Transverse colon (tissue), 4 donors: ENCODE measurements at regions not wholly inside any gene's neighbourhood (a gene's known extent, or its start where the extent isn't known, plus 50 kb on each side); places are given as distances from the start of the nearest gene placed in this dataset.
A peak's percentile ranks its signal among the peaks of the same experiment; 100 is the strongest.

Experiments
- DNase-seq: peaks from one replicate; pipeline ENCODE4 v3.0.0-alpha.2; 2019
- H3K27ac ChIP-seq, 4 donors: fragments of 200-600 bp; sonication (generic); 2 replicates each; pipeline ENCODE4 v1.5.1; 2016 to 2018; ENCODE audit warnings: inconsistent platforms in 4 of 4
- H3K27me3 ChIP-seq: fragments of 200-600 bp; sonication (generic); 2 replicates; pipeline ENCODE4 v1.5.1; 2017; ENCODE audit warnings: inconsistent platforms
- H3K36me3 ChIP-seq, 4 donors: fragments of 200-600 bp; sonication (generic); 2 replicates each; pipeline ENCODE4 v1.5.1; 2017 to 2019; ENCODE audit warnings: inconsistent platforms in 4 of 4
- H3K4me1 ChIP-seq, 4 donors: fragments of 200-600 bp; sonication (generic); 2 replicates each; pipeline ENCODE4 v1.5.1; 2017 to 2020; ENCODE audit warnings: inconsistent platforms in 4 of 4
- H3K4me3 ChIP-seq, 4 donors: fragments of 200-600 bp; sonication (generic); 1 replicate in 1 of 4; 2 replicates in 3 of 4; pipeline versions ENCODE4 v1.5.1 to v1.6.1; 2017 to 2019; ENCODE audit warnings: inconsistent platforms in 4 of 4
- H3K9me3 ChIP-seq, 2 donors: fragments of 200-600 bp; sonication (generic); 2 replicates each; pipeline ENCODE4 v1.5.1; 2017 to 2019; ENCODE audit warnings: inconsistent platforms in 2 of 2
- EP300 ChIP-seq: sonication (generic); formaldehyde crosslinking; IDR thresholded peaks from one replicate; pipeline ENCODE4 v1.6.1; 2017; ENCODE audit warnings: antibody characterized with exemption, low read depth
- POLR2A ChIP-seq: fragments of 450-650 bp; IDR thresholded peaks from one replicate; pipeline ENCODE4 v1.6.1; 2016; ENCODE audit warnings: antibody characterized with exemption, mild to moderate bottlenecking, moderate library complexity
- POLR2AphosphoS5 ChIP-seq, 3 donors: sonication (generic); formaldehyde crosslinking; IDR thresholded peaks; one replicate each; pipeline ENCODE4 v1.6.1; 2016; ENCODE audit warnings: antibody characterized with exemption in 3 of 3
- WGBS, 2 donors: methylation state at CpG; one replicate each; pipeline ENCODE4 v1.1.5; 2018; ENCODE audit warnings: low coverage in 1 of 2; 5-methylcytosine and 5-hydroxymethylcytosine counted together
- in situ Hi-C, 4 donors: fragments of 200-750 bp; cut with MboI; loops; one replicate each; pipeline versions ENCODE4 v1.15.0 to v1.15.1; 2017; ENCODE audit warnings: low sequenced_read_pairs in 3 of 4, low pct_ligation_motif_present in 1 of 4, low pct_unique_long_range_greater_than_20kb in 1 of 4
- intact Hi-C: fragments of 100-400 bp; cut with DNase I; formaldehyde crosslinking; loops from one replicate; pipeline ENCODE4 v1.15.1; 2023; ENCODE audit warnings: low total_unique reads
- TF ChIP-seq, protein P1 (sequence below), 5 experiments: fragments of 200-600 bp in 3 of 5; fragments of 450-650 bp in 2 of 5; sonication (generic) in 3 of 5; IDR thresholded peaks; 1 replicate in 2 of 5; 2 replicates in 3 of 5; pipeline ENCODE4 v1.5.1; 2016 to 2017; ENCODE audit warnings: antibody characterized with exemption in 5 of 5, inconsistent platforms in 3 of 5, mild to moderate bottlenecking in 2 of 5, moderate library complexity in 1 of 5

- no peak overlapping the region for H3K27ac ChIP-seq
- TF ChIP-seq EP300 (no peak), POLR2AphosphoS5 (IDR thresholded peaks at IDR 0.05) (no peak), POLR2A (no peak)
- TF ChIP-seq, protein P1, sequence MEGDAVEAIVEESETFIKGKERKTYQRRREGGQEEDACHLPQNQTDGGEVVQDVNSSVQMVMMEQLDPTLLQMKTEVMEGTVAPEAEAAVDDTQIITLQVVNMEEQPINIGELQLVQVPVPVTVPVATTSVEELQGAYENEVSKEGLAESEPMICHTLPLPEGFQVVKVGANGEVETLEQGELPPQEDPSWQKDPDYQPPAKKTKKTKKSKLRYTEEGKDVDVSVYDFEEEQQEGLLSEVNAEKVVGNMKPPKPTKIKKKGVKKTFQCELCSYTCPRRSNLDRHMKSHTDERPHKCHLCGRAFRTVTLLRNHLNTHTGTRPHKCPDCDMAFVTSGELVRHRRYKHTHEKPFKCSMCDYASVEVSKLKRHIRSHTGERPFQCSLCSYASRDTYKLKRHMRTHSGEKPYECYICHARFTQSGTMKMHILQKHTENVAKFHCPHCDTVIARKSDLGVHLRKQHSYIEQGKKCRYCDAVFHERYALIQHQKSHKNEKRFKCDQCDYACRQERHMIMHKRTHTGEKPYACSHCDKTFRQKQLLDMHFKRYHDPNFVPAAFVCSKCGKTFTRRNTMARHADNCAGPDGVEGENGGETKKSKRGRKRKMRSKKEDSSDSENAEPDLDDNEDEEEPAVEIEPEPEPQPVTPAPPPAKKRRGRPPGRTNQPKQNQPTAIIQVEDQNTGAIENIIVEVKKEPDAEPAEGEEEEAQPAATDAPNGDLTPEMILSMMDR (IDR thresholded peaks at IDR 0.05) = no peak
- no peak for DNase-seq
- no peaks in the 10 kb centered on the region for H3K27me3 ChIP-seq
- H3K4me3 ChIP-seq = no peak overlapping the region
- no peaks in the 10 kb centered on the region for H3K4me1 ChIP-seq
- intact Hi-C loops (loop anchor here (10.0 kb wide), 1 partner anchor 721 kb away; no protein-coding TSS in a partner anchor), in situ Hi-C loops (loop anchor here (25.0 kb wide), 2 partner anchors 319 to 719 kb away; no protein-coding TSS in a partner anchor)
- no peaks in the 10 kb centered on the region for H3K9me3 ChIP-seq
- no peaks in the 10 kb centered on the region for H3K36me3 ChIP-seq
- WGBS, 2 donors = 20 to 38% methylated on average over 2 to 3 of the region's 3 CpGs
These were observed 156.5 kb upstream of the RMST start for GRCh38 chr12:97306147-97306546.

- WGBS, 2 donors = 0 to 12% methylated on average over 1 of the region's 1 CpG
- no peak overlapping the region for H3K4me3 ChIP-seq
- H3K27ac ChIP-seq = no peak overlapping the region
- H3K36me3 ChIP-seq = no peaks in the 10 kb centered on the region
- no peaks in the 10 kb centered on the region for H3K9me3 ChIP-seq
- DNase-seq = no peak
- H3K4me1 ChIP-seq = no peaks in the 10 kb centered on the region
- H3K27me3 ChIP-seq = no peaks in the 10 kb centered on the region
- TF ChIP-seq, protein P1 (IDR thresholded peaks at IDR 0.05) = peak; percentile 45 to 72 (median 60)
- no peak for TF ChIP-seq EP300
- in situ Hi-C loops (loop anchor here (25.0 kb wide), 2 partner anchors 321 to 721 kb away; no protein-coding TSS in a partner anchor), intact Hi-C loops (loop anchor here (10.0 kb wide), 1 partner anchor 724 kb away; no protein-coding TSS in a partner anchor)
These were observed 153.9 kb upstream of the RMST start for GRCh38 chr12:97308576-97309198.

GRCh38 chr12:97309921-97310320 lies 152.7 kb upstream of the RMST start:
- Histone ChIP-seq H3K36me3 (no peaks in the 10 kb centered on the region), H3K9me3 (no peaks in the 10 kb centered on the region), H3K27ac (no peak overlapping the region), H3K27me3 (no peaks in the 10 kb centered on the region), H3K4me3 (no peak overlapping the region), H3K4me1 (no peaks in the 10 kb centered on the region)
- intact Hi-C loops (loop anchor here (10.0 kb wide), 1 partner anchor 725 kb away; no protein-coding TSS in a partner anchor), in situ Hi-C loops (loop anchor here (10.0 to 25.0 kb wide), 3 partner anchors 323 to 725 kb away; no protein-coding TSS in a partner anchor)
- TF ChIP-seq, protein P1 (IDR thresholded peaks at IDR 0.05) = no peak
- TF ChIP-seq EP300 (no peak), POLR2A (no peak), POLR2AphosphoS5 (IDR thresholded peaks at IDR 0.05) (no peak)
- DNase-seq = no peak
- WGBS, 2 donors = 64 to 65% methylated on average over 5 of the region's 5 CpGs

GRCh38 chr12:97312570-97313135 lies 150.0 kb upstream of the RMST start:
- H3K27ac ChIP-seq = no peak overlapping the region
- WGBS, 2 donors = 49 to 59% methylated on average over 3 of the region's 3 CpGs
- no peak for TF ChIP-seq POLR2AphosphoS5 (IDR thresholded peaks at IDR 0.05)
- TF ChIP-seq, protein P1 (IDR thresholded peaks at IDR 0.05) = no peak
- no peak for TF ChIP-seq POLR2A
- TF ChIP-seq EP300 = no peak
- no peaks in the 10 kb centered on the region for H3K9me3 ChIP-seq
- in situ Hi-C loops (loop anchor here (10.0 to 25.0 kb wide), 3 partner anchors 325 to 728 kb away; no protein-coding TSS in a partner anchor), intact Hi-C loops (no loop called here)
- H3K36me3 ChIP-seq = no peaks in the 10 kb centered on the region
- DNase-seq = no peak
- H3K4me1 ChIP-seq = no peaks in the 10 kb centered on the region
- no peaks in the 10 kb centered on the region for H3K27me3 ChIP-seq
- H3K4me3 ChIP-seq = no peak overlapping the region
